ENCODE measurements at regions not wholly inside any gene's neighbourhood (a gene's known extent, or its start where the extent isn't known, plus 50 kb on each side); places are given as distances from the start of the nearest gene placed in this dataset.
A peak's percentile ranks its signal among the peaks of the same experiment; 100 is the strongest.

- no peak for DNase-seq (ENCODE audit: insufficient read length, low spot score)
- no peak for FAIRE-seq
These were observed 199.6 kb upstream of the GAS1 start for GRCh38 chr9:87146933-87147332.

GRCh38 chr9:87147839-87148238, 200.5 kb upstream of the GAS1 start:
- FAIRE-seq (no peak), DNase-seq (ENCODE audit: insufficient read length, low spot score) (no peak)

GRCh38 chr9:87148331-87149104, 201.2 kb upstream of the GAS1 start:
- DNase-seq (ENCODE audit: insufficient read length, low spot score) = peak; percentile 12
- FAIRE-seq = no peak

GRCh38 chr9:87149799-87150198, 202.5 kb upstream of the GAS1 start:
- DNase-seq (ENCODE audit: insufficient read length, low spot score) (no peak), FAIRE-seq (no peak)

GRCh38 chr9:87152256-87152655, 204.9 kb upstream of the GAS1 start:
- DNase-seq (ENCODE audit: insufficient read length, low spot score) (no peak), FAIRE-seq (no peak)

- DNase-seq (ENCODE audit: insufficient read length, low spot score) = no peak
- no peak for FAIRE-seq
These were observed 208.9 kb upstream of the GAS1 start for GRCh38 chr9:87156247-87156646.

GRCh38 chr9:87157366-87158031, 210.2 kb upstream of the GAS1 start:
- no peak for FAIRE-seq
- DNase-seq (ENCODE audit: insufficient read length, low spot score) = no peak

GRCh38 chr9:87158765-87159164, 211.5 kb upstream of the GAS1 start:
- FAIRE-seq (no peak), DNase-seq (ENCODE audit: insufficient read length, low spot score) (no peak)

GRCh38 chr9:87160148-87161102, 213.1 kb upstream of the GAS1 start:
- no peak for FAIRE-seq
- DNase-seq (ENCODE audit: insufficient read length, low spot score) = no peak

GRCh38 chr9:87167161-87167560, 219.9 kb upstream of the GAS1 start:
- no peak for FAIRE-seq

GRCh38 chr9:87167582-87167981, 220.3 kb upstream of the GAS1 start:
- DNase-seq (ENCODE audit: insufficient read length, low spot score) (no peak), FAIRE-seq (no peak)

More at GRCh38 chr9:87167161-87167560, 219.9 kb upstream of the GAS1 start:
- DNase-seq (ENCODE audit: insufficient read length, low spot score) = no peak

- FAIRE-seq = no peak
These were observed 231.0 kb upstream of the GAS1 start for GRCh38 chr9:87178302-87178701.

GRCh38 chr9:87179553-87180340, 232.4 kb upstream of the GAS1 start:
- no peak for FAIRE-seq
- DNase-seq (ENCODE audit: insufficient read length, low spot score) = peak; percentile 1

More at GRCh38 chr9:87178302-87178701, 231.0 kb upstream of the GAS1 start:
- no peak for DNase-seq (ENCODE audit: insufficient read length, low spot score)

GRCh38 chr9:87180361-87180760, 233.1 kb upstream of the GAS1 start:
- no peak for DNase-seq (ENCODE audit: insufficient read length, low spot score)
- no peak for FAIRE-seq

- DNase-seq (ENCODE audit: insufficient read length, low spot score) (no peak), FAIRE-seq (no peak)
These were observed 233.5 kb upstream of the GAS1 start for GRCh38 chr9:87180841-87181240.

GRCh38 chr9:87181670-87182069, 234.4 kb upstream of the GAS1 start:
- FAIRE-seq (no peak), DNase-seq (ENCODE audit: insufficient read length, low spot score) (no peak)

- DNase-seq (ENCODE audit: insufficient read length, low spot score) = no peak
- FAIRE-seq = no peak
These were observed 237.8 kb upstream of the GAS1 start for GRCh38 chr9:87184956-87185642.

- no peak for FAIRE-seq
- DNase-seq (ENCODE audit: insufficient read length, low spot score) = no peak
These were observed 240.3 kb upstream of the GAS1 start for GRCh38 chr9:87187656-87188055.

- no peak for DNase-seq (ENCODE audit: insufficient read length, low spot score)
These were observed 241.7 kb upstream of the GAS1 start for GRCh38 chr9:87189006-87189405.

GRCh38 chr9:87193151-87193550, 245.8 kb upstream of the GAS1 start:
- DNase-seq (ENCODE audit: insufficient read length, low spot score) = no peak
- no peak for FAIRE-seq

More at GRCh38 chr9:87189006-87189405, 241.7 kb upstream of the GAS1 start:
- FAIRE-seq = no peak
